Eye (tissue), 1 donor: ENCODE measurements at regions not wholly inside any gene's neighbourhood (a gene's known extent, or its start where the extent isn't known, plus 50 kb on each side); places are given as distances from the start of the nearest gene placed in this dataset.

Experiments
- DNase-seq: peaks from one replicate; pipeline ENCODE4 v3.0.0-alpha.2; 2015

GRCh38 chr2:239460780-239461179 is 60.0 kb upstream of the HDAC4 start:
- DNase-seq: no peak

- peak; percentile 90 for DNase-seq
Observed at GRCh38 chr2:239459606-239460005, 58.8 kb upstream of the HDAC4 start.

GRCh38 chr2:239459056-239459455 is 58.2 kb upstream of the HDAC4 start:
- DNase-seq: no peak

GRCh38 chr2:239457586-239458445 is 57.0 kb upstream of the HDAC4 start:
- DNase-seq: no peak

- no peak for DNase-seq
Observed at GRCh38 chr2:239456940-239457339, 56.1 kb upstream of the HDAC4 start.

- DNase-seq: no peak
Observed at GRCh38 chr2:239455436-239456203, 54.8 kb upstream of the HDAC4 start.

GRCh38 chr2:239454507-239454906 is 53.7 kb upstream of the HDAC4 start:
- no peak for DNase-seq
